Epithelial cell of proximal tubule (primary cell): ENCODE measurements at regions not wholly inside any gene's neighbourhood (a gene's known extent, or its start where the extent isn't known, plus 50 kb on each side); places are given as distances from the start of the nearest gene placed in this dataset.

Source experiments
- DNase-seq: peaks from one replicate; pipeline ENCODE4 v3.0.0-alpha.2; 2011; ENCODE audit warnings: low read depth
- H3K4me3 ChIP-seq: 2 replicates; pipeline ENCODE4 v1.5.1; 2011; ENCODE audit warnings: low read depth, mild to moderate bottlenecking, low read length
- TF ChIP-seq, protein P1 (sequence below): conservative IDR thresholded peaks from 2 replicates; pipeline ENCODE4 v1.5.1; 2012; ENCODE audit warnings: low read depth, mild to moderate bottlenecking, low read length

DNA sequence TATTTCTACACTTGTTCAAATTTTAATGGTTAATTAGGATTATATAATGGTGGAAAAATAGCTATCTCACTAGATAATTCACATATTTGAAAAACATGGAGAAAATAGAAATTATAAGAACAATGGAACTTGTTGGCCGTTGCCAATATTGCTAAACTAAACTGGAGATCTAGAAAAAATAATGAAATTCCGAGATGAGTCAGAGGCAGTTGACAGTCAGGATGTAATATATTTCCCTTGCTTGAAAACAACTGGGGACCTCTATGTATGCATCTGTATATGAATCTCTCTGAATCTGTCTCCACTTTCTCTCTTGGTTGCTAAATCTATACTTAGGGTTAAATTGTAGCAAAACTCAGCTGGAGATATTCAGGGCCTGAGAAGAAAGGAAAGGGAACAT, 1108.2 kb upstream of the GJE1 start:
- TF ChIP-seq, protein P1, sequence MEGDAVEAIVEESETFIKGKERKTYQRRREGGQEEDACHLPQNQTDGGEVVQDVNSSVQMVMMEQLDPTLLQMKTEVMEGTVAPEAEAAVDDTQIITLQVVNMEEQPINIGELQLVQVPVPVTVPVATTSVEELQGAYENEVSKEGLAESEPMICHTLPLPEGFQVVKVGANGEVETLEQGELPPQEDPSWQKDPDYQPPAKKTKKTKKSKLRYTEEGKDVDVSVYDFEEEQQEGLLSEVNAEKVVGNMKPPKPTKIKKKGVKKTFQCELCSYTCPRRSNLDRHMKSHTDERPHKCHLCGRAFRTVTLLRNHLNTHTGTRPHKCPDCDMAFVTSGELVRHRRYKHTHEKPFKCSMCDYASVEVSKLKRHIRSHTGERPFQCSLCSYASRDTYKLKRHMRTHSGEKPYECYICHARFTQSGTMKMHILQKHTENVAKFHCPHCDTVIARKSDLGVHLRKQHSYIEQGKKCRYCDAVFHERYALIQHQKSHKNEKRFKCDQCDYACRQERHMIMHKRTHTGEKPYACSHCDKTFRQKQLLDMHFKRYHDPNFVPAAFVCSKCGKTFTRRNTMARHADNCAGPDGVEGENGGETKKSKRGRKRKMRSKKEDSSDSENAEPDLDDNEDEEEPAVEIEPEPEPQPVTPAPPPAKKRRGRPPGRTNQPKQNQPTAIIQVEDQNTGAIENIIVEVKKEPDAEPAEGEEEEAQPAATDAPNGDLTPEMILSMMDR, result no peak
- no peak overlapping the region for H3K4me3 ChIP-seq
- DNase-seq, result no peak

DNA sequence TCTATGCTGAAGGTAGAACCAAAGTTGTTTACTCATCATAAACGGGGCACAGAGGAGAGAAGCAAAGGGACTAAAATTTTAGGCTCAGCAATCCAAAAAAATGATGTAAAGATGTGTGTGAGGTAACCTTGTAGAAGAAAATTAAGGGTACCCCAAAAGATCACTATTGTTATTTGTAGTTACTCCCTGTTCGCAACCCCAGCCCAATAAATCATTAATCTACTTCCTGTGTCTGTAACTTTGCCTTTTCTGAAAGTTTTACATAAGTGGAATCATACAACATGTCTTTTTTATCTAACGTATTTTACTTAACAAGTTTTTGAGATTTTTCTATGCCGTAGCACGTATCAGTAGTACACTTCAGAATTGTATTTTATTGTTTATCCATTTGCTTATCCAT, 1114.8 kb upstream of the GJE1 start:
- DNase-seq, result no peak
- H3K4me3 ChIP-seq, result no peak overlapping the region
- TF ChIP-seq, protein P1, result no peak

DNA sequence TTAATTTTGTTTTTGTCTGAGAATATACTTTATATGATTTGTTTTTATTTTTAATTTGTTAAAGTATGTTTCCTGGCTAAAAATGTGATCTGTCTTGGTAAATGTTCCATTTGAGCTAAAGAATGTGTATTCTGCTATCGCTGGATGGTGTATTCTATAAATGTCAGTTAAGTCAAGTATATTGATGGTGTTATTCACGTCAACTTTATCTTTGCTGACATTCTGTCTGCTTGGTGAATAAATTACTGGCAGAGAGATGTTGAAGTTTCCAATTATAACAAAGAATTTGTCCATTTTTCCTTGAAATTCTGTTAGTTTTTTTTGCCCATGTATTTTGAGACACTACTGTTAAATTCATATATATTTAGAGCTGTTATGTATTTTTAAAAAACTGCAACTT, 1131.8 kb upstream of the GJE1 start:
- no peak overlapping the region for H3K4me3 ChIP-seq
- no peak for DNase-seq
- TF ChIP-seq, protein P1, result no peak

DNA sequence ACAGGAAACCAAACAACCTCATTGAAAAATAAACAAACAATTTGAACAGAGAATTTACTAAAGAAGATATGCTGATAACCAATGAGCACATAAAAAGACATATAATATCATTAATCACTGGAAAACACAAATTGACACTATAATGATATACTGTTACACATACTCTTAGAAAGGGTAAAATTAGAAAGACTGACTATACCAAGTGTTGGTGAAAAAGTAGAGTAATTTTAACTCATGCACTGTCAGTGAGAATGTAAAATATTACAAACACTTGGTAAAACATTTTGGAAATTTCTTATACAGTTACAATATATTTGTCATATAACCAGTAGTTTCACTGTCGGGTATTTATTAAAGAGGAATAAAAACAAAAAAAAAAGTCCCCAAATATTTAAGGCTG, 1139.2 kb upstream of the GJE1 start:
- TF ChIP-seq, protein P1, result no peak
- no peak for DNase-seq
- no peak overlapping the region for H3K4me3 ChIP-seq

DNA sequence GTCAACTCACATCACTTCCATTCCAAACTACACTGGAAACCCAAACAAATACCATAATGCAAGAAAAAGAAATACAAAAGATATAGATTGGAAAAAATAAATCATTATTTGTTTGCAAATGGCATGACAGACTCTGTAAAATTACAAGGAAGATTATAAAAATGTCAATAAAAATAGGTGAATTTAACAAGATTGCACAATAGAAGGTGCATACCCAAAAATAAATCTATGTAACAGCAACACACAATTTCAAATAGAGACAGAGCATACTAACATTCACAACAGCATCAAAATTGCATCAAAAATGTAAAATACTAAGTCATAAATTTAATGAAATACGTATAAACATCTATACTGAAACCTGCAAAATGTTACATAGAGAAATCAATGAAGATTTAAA, 1140.0 kb upstream of the GJE1 start:
- no peak for DNase-seq

DNA sequence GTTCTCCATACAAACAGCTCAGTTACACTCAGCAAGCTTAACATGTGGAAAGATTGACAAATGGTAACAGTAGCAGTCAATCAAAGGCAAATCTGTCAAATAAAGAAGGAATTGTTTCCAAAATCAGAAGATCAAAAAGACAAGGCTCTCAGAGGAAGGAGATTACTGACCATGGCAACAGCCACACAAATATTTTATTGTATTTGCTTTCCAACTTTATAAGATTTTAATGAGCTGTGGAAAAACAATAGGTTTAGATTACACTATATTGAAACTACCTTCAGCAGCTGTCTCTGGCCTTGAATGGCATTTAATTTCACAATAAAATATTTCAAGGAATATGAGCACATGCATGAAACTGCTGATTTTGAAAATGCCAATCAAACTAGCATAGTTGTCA, 1143.9 kb upstream of the GJE1 start:
- TF ChIP-seq, protein P1, result no peak
- H3K4me3 ChIP-seq, result no peak overlapping the region
- no peak for DNase-seq

More for the DNA sequence above, 1140.0 kb upstream of the GJE1 start:
- H3K4me3 ChIP-seq, result no peak overlapping the region
- TF ChIP-seq, protein P1, result no peak

DNA sequence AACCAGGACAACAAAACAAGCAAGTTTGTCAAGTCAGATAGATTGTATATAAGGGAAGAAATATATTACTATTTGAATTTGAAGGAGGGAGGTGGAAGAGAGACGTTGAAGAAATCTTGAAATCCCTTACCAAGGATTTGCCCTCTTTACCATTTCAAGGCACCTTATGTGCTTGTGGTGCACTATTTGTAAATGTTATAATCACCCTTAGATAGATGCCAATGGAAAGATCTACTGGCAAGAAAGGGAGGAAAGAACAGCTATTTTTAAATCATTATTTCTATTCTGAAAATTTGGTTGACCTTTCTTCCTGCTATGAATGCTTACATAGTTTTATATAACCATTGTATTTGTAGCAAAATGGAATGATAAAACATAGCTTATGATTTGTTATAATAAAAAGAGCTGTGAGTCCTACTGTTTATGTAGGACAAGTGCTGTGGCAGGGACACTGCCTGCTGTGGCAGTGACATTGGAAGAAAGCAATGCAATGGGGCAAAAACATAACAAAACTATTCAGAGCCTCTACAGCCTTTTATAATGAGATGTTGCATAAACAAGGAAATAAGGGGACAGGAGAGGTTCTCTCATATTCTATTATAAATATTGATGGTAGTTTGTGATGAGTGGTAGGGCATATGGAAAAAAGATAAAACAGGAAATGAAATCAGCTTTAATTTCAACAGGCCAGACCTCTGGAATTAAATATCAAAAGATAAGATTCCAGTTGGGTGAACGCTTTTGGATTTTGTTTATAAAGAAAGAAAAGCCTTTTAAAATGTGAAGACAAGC, 1145.2 kb upstream of the GJE1 start:
- TF ChIP-seq, protein P1, result no peak
- no peak overlapping the region for H3K4me3 ChIP-seq
- DNase-seq, result no peak
